ENCODE measurements at regions not wholly inside any gene's neighbourhood (a gene's known extent, or its start where the extent isn't known, plus 50 kb on each side); places are given as distances from the start of the nearest gene placed in this dataset.

- DNase-seq (no peak), FAIRE-seq (no peak)
- Histone ChIP-seq H3K9me3 (ENCODE audit: control insufficient read depth in 2 of 3, insufficient read depth in 1 of 3, low read length in 3 of 3) (no peaks in the 10 kb centered on the region), H3K4me1 (ENCODE audit: control insufficient read depth in 2 of 3, insufficient read depth in 2 of 3, low read depth in 1 of 3, low read length in 3 of 3) (no peaks in the 10 kb centered on the region), H3K36me3 (ENCODE audit: control insufficient read depth in 2 of 3, insufficient read depth in 3 of 3, low read length in 3 of 3) (no peaks in the 10 kb centered on the region), H3K9ac (ENCODE audit: low read length in 3 of 3) (no peak overlapping the region), H3K27ac (ENCODE audit: low read depth in 2 of 2, low read length in 2 of 2) (no peak overlapping the region), H3K4me3 (ENCODE audit: low read length in 3 of 3) (no peak overlapping the region), H3K27me3 (ENCODE audit: control insufficient read depth, insufficient read depth, low read length) (no peaks in the 10 kb centered on the region)
- no peak for TF ChIP-seq CTCF (IDR thresholded peaks at IDR 0.05; ENCODE audit: borderline replicate concordance, extremely low read depth, insufficient read depth)
- intact Hi-C loops (cut with DNase I): no loop called here
Measured at GRCh38 chr3:124118397-124118796, 126.5 kb upstream of the ROPN1 start.

GRCh38 chr3:124119056-124119716 lies 127.3 kb upstream of the ROPN1 start:
- H3K9ac ChIP-seq (ENCODE audit: low read length in 3 of 3): no peak overlapping the region
- no peaks in the 10 kb centered on the region for H3K9me3 ChIP-seq (ENCODE audit: control insufficient read depth in 2 of 3, insufficient read depth in 1 of 3, low read length in 3 of 3)
- TF ChIP-seq CTCF (IDR thresholded peaks at IDR 0.05; ENCODE audit: borderline replicate concordance, extremely low read depth, insufficient read depth): no peak
- no peaks in the 10 kb centered on the region for H3K27me3 ChIP-seq (ENCODE audit: control insufficient read depth, insufficient read depth, low read length)
- H3K4me1 ChIP-seq (ENCODE audit: control insufficient read depth in 2 of 3, insufficient read depth in 2 of 3, low read depth in 1 of 3, low read length in 3 of 3): no peaks in the 10 kb centered on the region
- no peak overlapping the region for H3K4me3 ChIP-seq (ENCODE audit: low read length in 3 of 3)
- DNase-seq: peak in 1 of 5 donors; percentile 29
- no peak overlapping the region for H3K27ac ChIP-seq (ENCODE audit: low read depth in 2 of 2, low read length in 2 of 2)
- intact Hi-C loops (cut with DNase I): no loop called here
- no peak for FAIRE-seq
- no peaks in the 10 kb centered on the region for H3K36me3 ChIP-seq (ENCODE audit: control insufficient read depth in 2 of 3, insufficient read depth in 3 of 3, low read length in 3 of 3)

- DNase-seq (no peak), FAIRE-seq (no peak)
- intact Hi-C loops (cut with DNase I): no loop called here
- Histone ChIP-seq H3K9ac (ENCODE audit: low read length in 3 of 3) (no peak overlapping the region), H3K9me3 (ENCODE audit: control insufficient read depth in 2 of 3, insufficient read depth in 1 of 3, low read length in 3 of 3) (no peaks in the 10 kb centered on the region), H3K4me3 (ENCODE audit: low read length in 3 of 3) (no peak overlapping the region), H3K27ac (ENCODE audit: low read depth in 2 of 2, low read length in 2 of 2) (no peak overlapping the region), H3K36me3 (ENCODE audit: control insufficient read depth in 2 of 3, insufficient read depth in 3 of 3, low read length in 3 of 3) (no peaks in the 10 kb centered on the region), H3K4me1 (ENCODE audit: control insufficient read depth in 2 of 3, insufficient read depth in 2 of 3, low read depth in 1 of 3, low read length in 3 of 3) (no peaks in the 10 kb centered on the region), H3K27me3 (ENCODE audit: control insufficient read depth, insufficient read depth, low read length) (no peaks in the 10 kb centered on the region)
- TF ChIP-seq CTCF (IDR thresholded peaks at IDR 0.05; ENCODE audit: borderline replicate concordance, extremely low read depth, insufficient read depth): no peak
Measured at GRCh38 chr3:124121379-124122312, 129.7 kb upstream of the ROPN1 start.
